NT2/D1 (cell line): ENCODE measurements at regions not wholly inside any gene's neighbourhood (a gene's known extent, or its start where the extent isn't known, plus 50 kb on each side); places are given as distances from the start of the nearest gene placed in this dataset.

ENCODE experiments used
- YY1 ChIP-seq: IDR thresholded peaks from 2 replicates; pipeline ENCODE4 v1.6.1; 2011; ENCODE audit not compliant: insufficient read length, insufficient read depth
- ZNF274 ChIP-seq: IDR thresholded peaks from 2 replicates; pipeline ENCODE4 v1.6.1; 2011; ENCODE audit warnings: mild to moderate bottlenecking, low read depth, low read length

DNA sequence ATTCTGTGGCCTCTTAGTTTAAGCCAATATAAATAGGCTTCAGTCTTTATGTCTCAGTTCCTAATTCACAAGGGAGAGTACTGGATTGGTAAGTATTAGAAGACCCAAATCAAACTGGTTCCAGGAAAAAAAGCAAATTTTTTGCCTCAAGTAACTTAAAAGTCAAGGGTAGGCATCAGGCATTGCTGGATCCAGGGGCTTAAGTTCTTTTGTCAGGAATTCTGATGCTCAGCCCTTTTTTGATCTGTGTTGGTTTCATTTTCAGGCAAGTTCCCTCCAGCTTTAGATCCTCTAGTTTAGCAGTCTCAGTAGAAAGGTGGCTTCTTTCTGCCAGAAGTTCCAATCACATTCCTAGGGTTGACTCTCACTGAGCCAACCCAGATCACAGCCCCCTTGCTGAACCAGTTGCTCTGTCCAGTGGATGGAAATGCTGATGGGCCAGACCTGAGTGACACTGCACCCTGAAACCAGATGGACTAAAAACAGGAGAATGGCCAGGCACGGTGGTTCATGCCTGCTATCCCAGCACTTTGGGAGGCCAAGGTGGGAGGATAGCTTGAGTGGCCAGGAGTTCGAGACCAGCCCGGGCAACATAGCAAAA, 253.5 kb downstream of the SHQ1 start:
- TF ChIP-seq YY1 (no peak), ZNF274 (no peak)
